ENCODE measurements at regions not wholly inside any gene's neighbourhood (a gene's known extent, or its start where the extent isn't known, plus 50 kb on each side); places are given as distances from the start of the nearest gene placed in this dataset.

DNA sequence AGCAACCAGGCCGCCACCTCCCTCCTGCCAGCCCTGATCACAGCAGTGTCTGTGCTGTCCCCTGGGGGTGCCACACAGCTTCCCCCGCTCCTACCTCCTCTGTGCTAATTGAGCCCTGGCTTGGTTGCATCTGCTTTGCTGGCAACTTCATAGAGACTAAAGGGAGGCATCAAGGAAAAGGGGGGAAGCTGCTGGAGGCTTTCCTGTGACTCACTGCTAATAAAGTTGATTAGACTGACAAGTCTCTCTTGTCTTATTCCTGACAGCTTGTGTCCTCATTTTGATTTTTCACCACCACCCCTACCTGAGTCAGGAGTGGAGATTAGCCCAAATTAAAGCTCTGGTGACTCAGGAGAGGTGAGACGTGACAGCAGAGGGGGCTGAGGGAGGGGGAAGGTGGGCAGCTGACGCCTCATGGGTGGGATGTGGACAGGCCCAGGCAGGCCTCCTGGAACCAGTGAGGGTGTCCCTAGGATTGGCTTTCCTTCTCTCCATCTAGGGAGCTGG is 310.0 kb downstream of the CBLN1 start:
- Histone ChIP-seq H3K9ac (ENCODE audit: low read length in 2 of 2) (no peak overlapping the region), H3K9me3 (ENCODE audit: control insufficient read depth in 2 of 2, low read length in 2 of 2) (peaks cover 0 to 2% of the 10 kb centered on the region in 2 donors), H3K4me1 (ENCODE audit: control insufficient read depth, insufficient read depth, low read length) (no peaks in the 10 kb centered on the region), H3K36me3 (ENCODE audit: control insufficient read depth in 2 of 2, insufficient read depth in 2 of 2, low read length in 2 of 2) (no peaks in the 10 kb centered on the region), H3K4me3 (ENCODE audit: low read length in 2 of 2) (no peak overlapping the region), H3K27me3 (ENCODE audit: control insufficient read depth in 1 of 2, insufficient read depth in 2 of 2, low read length in 2 of 2) (no peaks in the 10 kb centered on the region), H3K27ac (ENCODE audit: low read length) (no peak overlapping the region)

GRCh38 chr16:48970216-48970615 is 311.4 kb downstream of the CBLN1 start:
- no peak overlapping the region for H3K27ac ChIP-seq (ENCODE audit: low read length)
- H3K4me1 ChIP-seq (ENCODE audit: control insufficient read depth, insufficient read depth, low read length) = no peaks in the 10 kb centered on the region
- H3K9ac ChIP-seq (ENCODE audit: low read length in 2 of 2) = no peak overlapping the region
- no peaks in the 10 kb centered on the region for H3K36me3 ChIP-seq (ENCODE audit: control insufficient read depth in 2 of 2, insufficient read depth in 2 of 2, low read length in 2 of 2)
- no peaks in the 10 kb centered on the region for H3K27me3 ChIP-seq (ENCODE audit: control insufficient read depth in 1 of 2, insufficient read depth in 2 of 2, low read length in 2 of 2)
- no peaks in the 10 kb centered on the region for H3K9me3 ChIP-seq (ENCODE audit: control insufficient read depth in 2 of 2, low read length in 2 of 2)
- H3K4me3 ChIP-seq (ENCODE audit: low read length in 2 of 2) = no peak overlapping the region

GRCh38 chr16:48969611-48970010 is 312.0 kb downstream of the CBLN1 start:
- H3K36me3 ChIP-seq (ENCODE audit: control insufficient read depth in 2 of 2, insufficient read depth in 2 of 2, low read length in 2 of 2) = no peaks in the 10 kb centered on the region
- H3K4me1 ChIP-seq (ENCODE audit: control insufficient read depth, insufficient read depth, low read length) = no peaks in the 10 kb centered on the region
- H3K27ac ChIP-seq (ENCODE audit: low read length) = no peak overlapping the region
- no peaks in the 10 kb centered on the region for H3K27me3 ChIP-seq (ENCODE audit: control insufficient read depth in 1 of 2, insufficient read depth in 2 of 2, low read length in 2 of 2)
- H3K9ac ChIP-seq (ENCODE audit: low read length in 2 of 2) = no peak overlapping the region
- no peaks in the 10 kb centered on the region for H3K9me3 ChIP-seq (ENCODE audit: control insufficient read depth in 2 of 2, low read length in 2 of 2)
- no peak overlapping the region for H3K4me3 ChIP-seq (ENCODE audit: low read length in 2 of 2)

DNA sequence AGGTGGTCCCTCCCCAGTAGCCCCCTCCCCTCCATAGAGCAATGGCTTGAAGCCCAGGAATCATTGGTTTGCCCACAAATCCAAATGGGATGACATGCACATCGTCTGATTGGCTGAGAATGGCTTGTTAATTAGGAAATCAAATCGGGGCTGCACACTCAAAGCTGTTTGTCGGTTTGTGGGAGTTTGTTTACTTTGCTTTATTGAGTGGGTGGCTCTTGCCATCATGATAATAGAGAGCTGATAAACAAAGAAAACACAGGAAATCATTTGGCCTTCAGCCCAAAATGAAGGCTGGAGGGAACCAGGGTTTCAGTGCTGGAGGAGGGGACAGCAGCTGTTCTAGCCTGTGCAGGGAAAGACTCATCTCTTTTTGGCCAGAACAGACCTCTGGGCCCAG is 316.3 kb downstream of the CBLN1 start:
- no peaks in the 10 kb centered on the region for H3K9me3 ChIP-seq (ENCODE audit: control insufficient read depth in 2 of 2, low read length in 2 of 2)
- no peak overlapping the region for H3K9ac ChIP-seq (ENCODE audit: low read length in 2 of 2)
- no peak overlapping the region for H3K4me3 ChIP-seq (ENCODE audit: low read length in 2 of 2)
- no peaks in the 10 kb centered on the region for H3K4me1 ChIP-seq (ENCODE audit: control insufficient read depth, insufficient read depth, low read length)
- no peaks in the 10 kb centered on the region for H3K27me3 ChIP-seq (ENCODE audit: control insufficient read depth in 1 of 2, insufficient read depth in 2 of 2, low read length in 2 of 2)
- no peaks in the 10 kb centered on the region for H3K36me3 ChIP-seq (ENCODE audit: control insufficient read depth in 2 of 2, insufficient read depth in 2 of 2, low read length in 2 of 2)
- H3K27ac ChIP-seq (ENCODE audit: low read length) = no peak overlapping the region

- no peak overlapping the region for H3K27ac ChIP-seq (ENCODE audit: low read length)
- no peaks in the 10 kb centered on the region for H3K36me3 ChIP-seq (ENCODE audit: control insufficient read depth in 2 of 2, insufficient read depth in 2 of 2, low read length in 2 of 2)
- H3K27me3 ChIP-seq (ENCODE audit: control insufficient read depth in 1 of 2, insufficient read depth in 2 of 2, low read length in 2 of 2) = no peaks in the 10 kb centered on the region
- no peak overlapping the region for H3K9ac ChIP-seq (ENCODE audit: low read length in 2 of 2)
- peaks cover 0 to 2% of the 10 kb centered on the region in 2 donors for H3K9me3 ChIP-seq (ENCODE audit: control insufficient read depth in 2 of 2, low read length in 2 of 2)
- no peak overlapping the region for H3K4me3 ChIP-seq (ENCODE audit: low read length in 2 of 2)
- no peaks in the 10 kb centered on the region for H3K4me1 ChIP-seq (ENCODE audit: control insufficient read depth, insufficient read depth, low read length)
Observed at GRCh38 chr16:48963901-48964615, 317.6 kb downstream of the CBLN1 start.

DNA sequence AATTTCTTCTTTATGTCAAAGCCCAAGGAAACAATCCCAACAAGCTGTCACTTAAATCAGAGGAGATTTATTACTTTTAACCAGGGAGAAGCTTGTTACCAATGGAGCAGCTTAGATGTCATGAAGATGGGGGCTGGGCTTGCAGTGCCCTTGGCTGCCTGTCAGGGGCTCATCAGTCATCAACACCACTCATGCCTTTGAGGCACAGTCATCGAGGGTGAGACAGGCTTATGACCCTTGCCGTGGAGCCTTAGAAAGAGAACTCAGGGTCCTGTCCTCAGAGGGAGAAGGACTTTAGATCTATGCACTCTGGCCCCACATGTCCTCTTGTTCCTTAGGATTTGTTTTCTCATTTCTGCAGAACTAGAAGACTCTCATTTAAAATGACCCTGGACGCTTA is 318.3 kb downstream of the CBLN1 start:
- H3K9ac ChIP-seq (ENCODE audit: low read length in 2 of 2) = no peak overlapping the region
- no peaks in the 10 kb centered on the region for H3K4me1 ChIP-seq (ENCODE audit: control insufficient read depth, insufficient read depth, low read length)
- H3K36me3 ChIP-seq (ENCODE audit: control insufficient read depth in 2 of 2, insufficient read depth in 2 of 2, low read length in 2 of 2) = no peaks in the 10 kb centered on the region
- peaks cover 0 to 2% of the 10 kb centered on the region in 2 donors for H3K9me3 ChIP-seq (ENCODE audit: control insufficient read depth in 2 of 2, low read length in 2 of 2)
- H3K27me3 ChIP-seq (ENCODE audit: control insufficient read depth in 1 of 2, insufficient read depth in 2 of 2, low read length in 2 of 2) = no peaks in the 10 kb centered on the region
- H3K27ac ChIP-seq (ENCODE audit: low read length) = no peak overlapping the region
- H3K4me3 ChIP-seq (ENCODE audit: low read length in 2 of 2) = no peak overlapping the region

DNA sequence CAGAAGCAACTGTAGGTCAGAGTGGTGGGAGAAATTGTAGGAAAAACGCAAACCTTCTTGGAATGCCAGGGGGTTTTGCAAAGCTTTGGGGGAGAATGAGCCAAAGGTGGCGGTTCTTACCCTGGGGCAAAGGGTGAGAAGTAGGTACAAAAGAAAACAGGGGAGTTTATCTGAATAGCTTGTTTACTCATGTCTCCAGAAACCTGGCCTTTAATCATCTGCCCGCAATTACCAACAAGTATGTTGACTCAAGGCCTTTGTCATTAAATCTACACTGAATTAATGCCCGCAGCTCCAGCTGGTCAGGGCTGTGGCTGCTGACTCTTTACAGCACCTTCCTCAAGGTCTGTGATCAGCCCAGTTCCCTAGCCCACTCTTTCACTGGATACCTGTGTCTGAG is 320.1 kb downstream of the CBLN1 start:
- Histone ChIP-seq H3K4me1 (ENCODE audit: control insufficient read depth, insufficient read depth, low read length) (no peaks in the 10 kb centered on the region), H3K27me3 (ENCODE audit: control insufficient read depth in 1 of 2, insufficient read depth in 2 of 2, low read length in 2 of 2) (no peaks in the 10 kb centered on the region), H3K9ac (ENCODE audit: low read length in 2 of 2) (no peak overlapping the region), H3K4me3 (ENCODE audit: low read length in 2 of 2) (no peak overlapping the region), H3K9me3 (ENCODE audit: control insufficient read depth in 2 of 2, low read length in 2 of 2) (peaks cover 0 to 2% of the 10 kb centered on the region in 2 donors), H3K36me3 (ENCODE audit: control insufficient read depth in 2 of 2, insufficient read depth in 2 of 2, low read length in 2 of 2) (no peaks in the 10 kb centered on the region), H3K27ac (ENCODE audit: low read length) (no peak overlapping the region)

DNA sequence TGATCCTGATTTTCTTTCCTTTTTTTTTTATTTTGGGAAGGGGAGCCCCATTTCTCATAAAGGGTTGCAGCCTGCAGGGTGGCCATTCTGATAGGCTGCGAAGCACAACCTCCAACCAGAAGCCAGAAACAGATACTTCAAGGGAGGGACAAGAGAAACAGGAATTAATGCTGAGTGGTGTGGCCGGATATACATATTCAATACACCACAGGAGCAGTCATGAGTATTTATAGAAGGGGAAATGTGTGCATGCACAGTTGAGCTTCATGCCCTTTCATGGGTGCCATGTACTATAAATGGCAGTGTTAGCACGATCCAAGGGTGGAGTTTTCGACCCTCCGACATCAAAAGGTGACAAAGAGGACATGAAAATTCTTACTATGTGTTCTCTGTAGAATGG is 320.8 kb downstream of the CBLN1 start:
- H3K4me3 ChIP-seq (ENCODE audit: low read length in 2 of 2) = no peak overlapping the region
- H3K36me3 ChIP-seq (ENCODE audit: control insufficient read depth in 2 of 2, insufficient read depth in 2 of 2, low read length in 2 of 2) = no peaks in the 10 kb centered on the region
- peaks cover 0 to 2% of the 10 kb centered on the region in 2 donors for H3K9me3 ChIP-seq (ENCODE audit: control insufficient read depth in 2 of 2, low read length in 2 of 2)
- H3K27ac ChIP-seq (ENCODE audit: low read length) = no peak overlapping the region
- H3K9ac ChIP-seq (ENCODE audit: low read length in 2 of 2) = no peak overlapping the region
- H3K27me3 ChIP-seq (ENCODE audit: control insufficient read depth in 1 of 2, insufficient read depth in 2 of 2, low read length in 2 of 2) = no peaks in the 10 kb centered on the region
- no peaks in the 10 kb centered on the region for H3K4me1 ChIP-seq (ENCODE audit: control insufficient read depth, insufficient read depth, low read length)

- H3K4me1 ChIP-seq (ENCODE audit: control insufficient read depth, insufficient read depth, low read length) = no peaks in the 10 kb centered on the region
- H3K9ac ChIP-seq (ENCODE audit: low read length in 2 of 2) = no peak overlapping the region
- H3K27me3 ChIP-seq (ENCODE audit: control insufficient read depth in 1 of 2, insufficient read depth in 2 of 2, low read length in 2 of 2) = no peaks in the 10 kb centered on the region
- H3K27ac ChIP-seq (ENCODE audit: low read length) = no peak overlapping the region
- H3K36me3 ChIP-seq (ENCODE audit: control insufficient read depth in 2 of 2, insufficient read depth in 2 of 2, low read length in 2 of 2) = no peaks in the 10 kb centered on the region
- H3K4me3 ChIP-seq (ENCODE audit: low read length in 2 of 2) = no peak overlapping the region
- peaks cover 0 to 2% of the 10 kb centered on the region in 2 donors for H3K9me3 ChIP-seq (ENCODE audit: control insufficient read depth in 2 of 2, low read length in 2 of 2)
Observed at GRCh38 chr16:48959747-48960146, 321.9 kb downstream of the CBLN1 start.

GRCh38 chr16:48959204-48959603 is 322.4 kb downstream of the CBLN1 start:
- Histone ChIP-seq H3K27me3 (ENCODE audit: control insufficient read depth in 1 of 2, insufficient read depth in 2 of 2, low read length in 2 of 2) (no peaks in the 10 kb centered on the region), H3K4me1 (ENCODE audit: control insufficient read depth, insufficient read depth, low read length) (no peaks in the 10 kb centered on the region), H3K4me3 (ENCODE audit: low read length in 2 of 2) (no peak overlapping the region), H3K27ac (ENCODE audit: low read length) (no peak overlapping the region), H3K9me3 (ENCODE audit: control insufficient read depth in 2 of 2, low read length in 2 of 2) (peaks cover 0 to 2% of the 10 kb centered on the region in 2 donors), H3K36me3 (ENCODE audit: control insufficient read depth in 2 of 2, insufficient read depth in 2 of 2, low read length in 2 of 2) (no peaks in the 10 kb centered on the region), H3K9ac (ENCODE audit: low read length in 2 of 2) (no peak overlapping the region)

DNA sequence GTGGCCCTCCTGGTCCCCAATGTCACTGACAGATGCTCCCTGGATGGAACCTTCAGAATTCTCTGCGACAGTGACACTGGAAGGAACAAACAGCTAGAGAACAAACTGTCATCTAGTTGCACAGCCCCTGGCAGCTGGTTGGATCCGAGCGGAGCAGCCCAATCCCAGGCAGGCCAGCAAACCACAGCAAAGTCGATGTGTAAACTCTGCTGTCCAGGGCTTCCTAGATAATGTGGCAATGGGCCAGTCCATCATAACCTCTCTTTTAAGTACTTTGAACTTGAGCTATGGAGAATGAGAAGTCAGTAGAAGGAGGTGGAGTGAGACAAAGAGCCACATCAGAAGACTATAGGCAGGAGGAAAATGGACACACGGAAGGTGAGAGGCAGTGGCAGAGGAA is 323.0 kb downstream of the CBLN1 start:
- Histone ChIP-seq H3K4me1 (ENCODE audit: control insufficient read depth, insufficient read depth, low read length) (no peaks in the 10 kb centered on the region), H3K36me3 (ENCODE audit: control insufficient read depth in 2 of 2, insufficient read depth in 2 of 2, low read length in 2 of 2) (no peaks in the 10 kb centered on the region), H3K9me3 (ENCODE audit: control insufficient read depth in 2 of 2, low read length in 2 of 2) (peaks cover 0 to 2% of the 10 kb centered on the region in 2 donors), H3K4me3 (ENCODE audit: low read length in 2 of 2) (no peak overlapping the region), H3K27me3 (ENCODE audit: control insufficient read depth in 1 of 2, insufficient read depth in 2 of 2, low read length in 2 of 2) (no peaks in the 10 kb centered on the region), H3K9ac (ENCODE audit: low read length in 2 of 2) (no peak overlapping the region), H3K27ac (ENCODE audit: low read length) (no peak overlapping the region)

Data from stomach smooth muscle (tissue), 2 donors.